Thoracic aorta (tissue), 2 donors: ENCODE measurements at regions not wholly inside any gene's neighbourhood (a gene's known extent, or its start where the extent isn't known, plus 50 kb on each side); places are given as distances from the start of the nearest gene placed in this dataset.

Experiments
- ATAC-seq: fragments of 150-250 bp; one replicate; pipeline ENCODE4 v1.8.0; 2017; ENCODE audit warnings: low read depth; ENCODE audit not compliant: insufficient number of reproducible peaks, low FRiP score
- DNase-seq: peaks from one replicate; pipeline ENCODE4 v3.0.0-alpha.2; 2020; ENCODE audit warnings: low spot score
- H3K27ac ChIP-seq, 2 donors: fragments of 200-600 bp; sonication (generic); 1 replicate in 1 of 2; 2 replicates in 1 of 2; pipeline ENCODE4 v1.5.1; 2016; ENCODE audit warnings: mild to moderate bottlenecking in 2 of 2, moderate library complexity in 2 of 2
- H3K27me3 ChIP-seq: fragments of 200-600 bp; sonication (generic); replicated peaks from 2 replicates; pipeline ENCODE4 v1.6.0; 2016; ENCODE audit warnings: mild to moderate bottlenecking; ENCODE audit not compliant: insufficient read depth
- H3K36me3 ChIP-seq: fragments of 200-600 bp; sonication (generic); one replicate; pipeline ENCODE4 v1.5.1; 2016
- H3K4me1 ChIP-seq, 2 donors: fragments of 200-600 bp; sonication (generic); 1 replicate in 1 of 2; 2 replicates in 1 of 2; pipeline versions ENCODE4 v1.5.1 to v1.6.0; 2016; ENCODE audit warnings: low read depth in 2 of 2, mild to moderate bottlenecking in 1 of 2; ENCODE audit not compliant: control insufficient read depth in 1 of 2
- H3K4me3 ChIP-seq: fragments of 200-600 bp; sonication (generic); 2 replicates; pipeline ENCODE4 v1.5.1; 2016; ENCODE audit warnings: mild to moderate bottlenecking
- H3K9me3 ChIP-seq: fragments of 200-600 bp; sonication (generic); 2 replicates; pipeline ENCODE4 v1.5.1; 2016
- CTCF ChIP-seq: fragments of 200-600 bp; sonication (generic); IDR thresholded peaks from one replicate; pipeline ENCODE4 v1.5.1; 2019; ENCODE audit warnings: antibody characterized with exemption

GRCh38 chr10:65112573-65112972 lies 1591.4 kb downstream of the REEP3 start:
- H3K4me3 ChIP-seq, result no peak overlapping the region
- no peak for ATAC-seq
- TF ChIP-seq CTCF, result no peak
- no peaks in the 10 kb centered on the region for H3K27me3 ChIP-seq
- DNase-seq, result no peak
- no peak overlapping the region for H3K27ac ChIP-seq
- no peaks in the 10 kb centered on the region for H3K36me3 ChIP-seq
- no peaks in the 10 kb centered on the region for H3K4me1 ChIP-seq
- H3K9me3 ChIP-seq, result no peaks in the 10 kb centered on the region

- Histone ChIP-seq H3K36me3 (no peaks in the 10 kb centered on the region), H3K4me3 (no peak overlapping the region), H3K27ac (no peak overlapping the region), H3K27me3 (no peaks in the 10 kb centered on the region), H3K9me3 (no peaks in the 10 kb centered on the region), H3K4me1 (no peaks in the 10 kb centered on the region)
- ATAC-seq (no peak), DNase-seq (no peak)
- TF ChIP-seq CTCF, result no peak
These were observed 1601.9 kb downstream of the REEP3 start for GRCh38 chr10:65123120-65123519.

GRCh38 chr10:65125212-65125611 lies 1604.0 kb downstream of the REEP3 start:
- no peak for ATAC-seq
- Histone ChIP-seq H3K4me1 (no peaks in the 10 kb centered on the region), H3K27ac (no peak overlapping the region), H3K9me3 (no peaks in the 10 kb centered on the region), H3K36me3 (no peaks in the 10 kb centered on the region), H3K4me3 (no peak overlapping the region), H3K27me3 (no peaks in the 10 kb centered on the region)
- no peak for DNase-seq
- TF ChIP-seq CTCF, result no peak

- TF ChIP-seq CTCF, result no peak
These were observed 1605.1 kb downstream of the REEP3 start for GRCh38 chr10:65126288-65126687.

GRCh38 chr10:65128277-65128676 lies 1607.1 kb downstream of the REEP3 start:
- Histone ChIP-seq H3K4me1 (no peaks in the 10 kb centered on the region), H3K4me3 (no peak overlapping the region), H3K27ac (no peak overlapping the region), H3K36me3 (no peaks in the 10 kb centered on the region), H3K9me3 (no peaks in the 10 kb centered on the region), H3K27me3 (no peaks in the 10 kb centered on the region)
- ATAC-seq (no peak), DNase-seq (no peak)
- TF ChIP-seq CTCF, result no peak

More at GRCh38 chr10:65126288-65126687, 1605.1 kb downstream of the REEP3 start:
- H3K9me3 ChIP-seq, result no peaks in the 10 kb centered on the region
- H3K36me3 ChIP-seq, result no peaks in the 10 kb centered on the region
- no peak for ATAC-seq
- H3K27ac ChIP-seq, result no peak overlapping the region
- no peak for DNase-seq
- H3K27me3 ChIP-seq, result no peaks in the 10 kb centered on the region
- H3K4me1 ChIP-seq, result no peaks in the 10 kb centered on the region
- no peak overlapping the region for H3K4me3 ChIP-seq
